Osteoblast (primary cell): ENCODE measurements at regions not wholly inside any gene's neighbourhood (a gene's known extent, or its start where the extent isn't known, plus 50 kb on each side); places are given as distances from the start of the nearest gene placed in this dataset.
A peak's percentile ranks its signal among the peaks of the same experiment; 100 is the strongest.

Source experiments
- DNase-seq: peaks from one replicate; pipeline ENCODE4 v3.0.0; 2011; ENCODE audit warnings: low spot score, mixed read lengths; ENCODE audit not compliant: insufficient read length; ENCODE audit errors: missing footprints
- H2AFZ ChIP-seq: 2 replicates; pipeline ENCODE4 v1.6.0; 2011; ENCODE audit warnings: mild to moderate bottlenecking, low read length
- H3K27ac ChIP-seq: 2 replicates; pipeline ENCODE4 v1.5.1; 2011; ENCODE audit warnings: mild to moderate bottlenecking, low read depth, low read length, moderate library complexity
- H3K27me3 ChIP-seq: 2 replicates; pipeline ENCODE4 v1.6.0; 2012; ENCODE audit warnings: mild to moderate bottlenecking, control low read depth, inconsistent platforms, low read length, moderate library complexity; ENCODE audit not compliant: insufficient read depth
- H3K36me3 ChIP-seq: 2 replicates; pipeline ENCODE4 v1.5.1; 2011; ENCODE audit warnings: mild to moderate bottlenecking, low read length, control low read depth, moderate library complexity; ENCODE audit not compliant: insufficient read depth
- H3K4me1 ChIP-seq: 2 replicates; pipeline ENCODE4 v1.5.1; 2011; ENCODE audit warnings: mild to moderate bottlenecking, low read length, control low read depth, moderate library complexity; ENCODE audit not compliant: insufficient read depth
- H3K4me2 ChIP-seq: 2 replicates; pipeline ENCODE4 v1.6.0; 2011; ENCODE audit warnings: mild to moderate bottlenecking, low read length; ENCODE audit not compliant: insufficient read depth
- H3K4me3 ChIP-seq: fragments of 200-600 bp; sonication (generic); 3 replicates; pipeline ENCODE4 v1.5.1; 2012; ENCODE audit warnings: mild to moderate bottlenecking, low read length, inconsistent platforms; ENCODE audit not compliant: insufficient read depth
- H3K79me2 ChIP-seq: 2 replicates; pipeline ENCODE4 v1.6.0; 2012; ENCODE audit warnings: mild to moderate bottlenecking, low read length, control low read depth, inconsistent platforms; ENCODE audit not compliant: insufficient read depth
- H3K9me3 ChIP-seq: 2 replicates; pipeline ENCODE4 v1.5.1; 2011; ENCODE audit warnings: low read depth, low read length, control low read depth
- H4K20me1 ChIP-seq: 2 replicates; pipeline ENCODE4 v1.6.0; 2012; ENCODE audit warnings: mild to moderate bottlenecking, low read length, control low read depth; ENCODE audit not compliant: insufficient read depth
- TF ChIP-seq, protein P1 (sequence below): IDR thresholded peaks from 2 replicates; pipeline ENCODE4 v1.5.1; 2011; ENCODE audit warnings: mild to moderate bottlenecking, low read depth, low read length, moderate library complexity; ENCODE audit errors: extremely low read depth

DNA sequence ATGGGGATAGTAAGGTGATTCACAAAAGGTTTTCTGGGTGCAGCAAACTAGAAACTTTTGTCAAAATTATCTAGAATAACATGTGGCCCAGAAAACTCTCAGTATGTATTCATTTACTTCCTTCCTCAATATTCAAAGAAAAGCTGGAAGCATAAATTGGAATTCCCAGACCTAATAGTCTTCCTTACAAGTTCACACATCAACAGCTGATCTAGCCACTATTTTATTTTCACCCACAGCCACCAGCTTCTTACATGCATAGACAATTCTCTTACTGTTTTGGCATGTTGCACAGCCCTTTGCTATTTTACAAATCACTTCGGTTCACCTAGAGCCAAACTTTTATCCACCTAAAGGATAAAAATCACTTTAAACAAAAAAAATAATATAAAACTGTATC, 647.8 kb upstream of the CCDC54 start:
- peak overlapping the region; percentile 95 for H3K27ac ChIP-seq
- H2AFZ ChIP-seq: no peak overlapping the region
- H3K79me2 ChIP-seq: peaks cover 6% of the 10 kb centered on the region

GRCh38 chr3:106731230-106731629, 646.0 kb upstream of the CCDC54 start:
- Histone ChIP-seq H3K36me3 (peaks cover 16% of the 10 kb centered on the region), H3K4me2 (no peak overlapping the region), H2AFZ (peak overlapping the region; percentile 10), H3K9me3 (no peaks in the 10 kb centered on the region), H3K27me3 (no peaks in the 10 kb centered on the region), H3K4me1 (peaks cover 43% of the 10 kb centered on the region), H3K79me2 (peaks cover 6% of the 10 kb centered on the region), H3K27ac (peak overlapping the region; percentile 95), H4K20me1 (no peaks in the 10 kb centered on the region), H3K4me3 (no peak overlapping the region)
- DNase-seq: peak; percentile 44
- TF ChIP-seq, protein P1, sequence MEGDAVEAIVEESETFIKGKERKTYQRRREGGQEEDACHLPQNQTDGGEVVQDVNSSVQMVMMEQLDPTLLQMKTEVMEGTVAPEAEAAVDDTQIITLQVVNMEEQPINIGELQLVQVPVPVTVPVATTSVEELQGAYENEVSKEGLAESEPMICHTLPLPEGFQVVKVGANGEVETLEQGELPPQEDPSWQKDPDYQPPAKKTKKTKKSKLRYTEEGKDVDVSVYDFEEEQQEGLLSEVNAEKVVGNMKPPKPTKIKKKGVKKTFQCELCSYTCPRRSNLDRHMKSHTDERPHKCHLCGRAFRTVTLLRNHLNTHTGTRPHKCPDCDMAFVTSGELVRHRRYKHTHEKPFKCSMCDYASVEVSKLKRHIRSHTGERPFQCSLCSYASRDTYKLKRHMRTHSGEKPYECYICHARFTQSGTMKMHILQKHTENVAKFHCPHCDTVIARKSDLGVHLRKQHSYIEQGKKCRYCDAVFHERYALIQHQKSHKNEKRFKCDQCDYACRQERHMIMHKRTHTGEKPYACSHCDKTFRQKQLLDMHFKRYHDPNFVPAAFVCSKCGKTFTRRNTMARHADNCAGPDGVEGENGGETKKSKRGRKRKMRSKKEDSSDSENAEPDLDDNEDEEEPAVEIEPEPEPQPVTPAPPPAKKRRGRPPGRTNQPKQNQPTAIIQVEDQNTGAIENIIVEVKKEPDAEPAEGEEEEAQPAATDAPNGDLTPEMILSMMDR: no peak

More for the DNA sequence above, 647.8 kb upstream of the CCDC54 start:
- peak overlapping the region; percentile 40 for H3K4me2 ChIP-seq
- H3K9me3 ChIP-seq: no peaks in the 10 kb centered on the region
- H4K20me1 ChIP-seq: no peaks in the 10 kb centered on the region
- H3K36me3 ChIP-seq: peaks cover 21% of the 10 kb centered on the region
- H3K27me3 ChIP-seq: no peaks in the 10 kb centered on the region
- no peak overlapping the region for H3K4me3 ChIP-seq
- TF ChIP-seq, protein P1: no peak
- peaks cover 45% of the 10 kb centered on the region for H3K4me1 ChIP-seq
- no peak for DNase-seq

- Histone ChIP-seq H2AFZ (no peak overlapping the region), H3K4me3 (no peak overlapping the region), H4K20me1 (no peaks in the 10 kb centered on the region), H3K27ac (no peak overlapping the region), H3K4me2 (no peak overlapping the region), H3K27me3 (no peaks in the 10 kb centered on the region), H3K9me3 (no peaks in the 10 kb centered on the region), H3K79me2 (peaks cover 8% of the 10 kb centered on the region), H3K36me3 (peaks cover 26% of the 10 kb centered on the region), H3K4me1 (peaks cover 27% of the 10 kb centered on the region)
- no peak for DNase-seq
- TF ChIP-seq, protein P1: no peak
Observed at GRCh38 chr3:106734712-106735111, 642.5 kb upstream of the CCDC54 start.

GRCh38 chr3:106737265-106737664, 640.0 kb upstream of the CCDC54 start:
- Histone ChIP-seq H2AFZ (no peak overlapping the region), H3K4me3 (no peak overlapping the region), H4K20me1 (no peaks in the 10 kb centered on the region), H3K79me2 (peaks cover 4% of the 10 kb centered on the region), H3K36me3 (peaks cover 26% of the 10 kb centered on the region), H3K9me3 (no peaks in the 10 kb centered on the region), H3K4me2 (no peak overlapping the region), H3K4me1 (peaks cover 24% of the 10 kb centered on the region), H3K27ac (no peak overlapping the region), H3K27me3 (no peaks in the 10 kb centered on the region)
- TF ChIP-seq, protein P1: no peak
- no peak for DNase-seq
